GM19397 (cell line): ENCODE measurements at regions not wholly inside any gene's neighbourhood (a gene's known extent, or its start where the extent isn't known, plus 50 kb on each side); places are given as distances from the start of the nearest gene placed in this dataset.

Experiments used
- ATAC-seq: cut with Tn5 transposase; IDR thresholded peaks from one replicate; pipeline ENCODE4 v1.9.1; 2021; ENCODE audit warnings: mild to moderate bottlenecking, moderate library complexity; ENCODE audit not compliant: unreplicated experiment

DNA sequence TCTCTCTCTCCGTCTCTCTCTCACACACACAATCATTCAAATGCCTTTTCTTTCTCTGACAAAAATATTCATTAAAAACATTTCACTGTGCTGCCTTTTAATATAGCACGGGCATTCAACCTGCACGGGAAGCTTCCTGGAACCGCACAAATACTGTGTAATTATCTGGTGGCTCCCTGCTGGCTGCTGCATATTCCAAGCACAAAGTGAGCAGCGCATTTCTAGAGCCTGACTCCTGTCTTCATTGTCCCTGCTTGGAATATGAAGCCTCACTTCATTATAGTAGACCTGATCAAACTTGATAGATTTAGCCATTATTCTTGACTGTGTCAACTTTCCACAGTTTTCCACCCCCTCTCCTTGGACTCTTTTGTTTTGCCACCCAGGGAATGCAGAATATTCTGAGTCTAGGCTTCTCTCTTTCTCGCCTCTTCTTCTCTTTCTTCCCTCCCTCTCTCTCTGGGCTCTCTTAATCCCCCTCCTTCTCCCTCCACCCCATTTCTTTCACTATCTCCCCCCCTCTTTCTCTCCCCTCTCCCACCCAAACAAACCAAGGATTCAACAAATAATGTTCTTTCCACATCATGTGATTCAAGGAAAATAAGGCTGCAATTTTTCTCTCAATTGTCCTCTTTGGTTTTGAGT lies 672.1 kb upstream of the FANCL start:
- no peak for ATAC-seq

DNA sequence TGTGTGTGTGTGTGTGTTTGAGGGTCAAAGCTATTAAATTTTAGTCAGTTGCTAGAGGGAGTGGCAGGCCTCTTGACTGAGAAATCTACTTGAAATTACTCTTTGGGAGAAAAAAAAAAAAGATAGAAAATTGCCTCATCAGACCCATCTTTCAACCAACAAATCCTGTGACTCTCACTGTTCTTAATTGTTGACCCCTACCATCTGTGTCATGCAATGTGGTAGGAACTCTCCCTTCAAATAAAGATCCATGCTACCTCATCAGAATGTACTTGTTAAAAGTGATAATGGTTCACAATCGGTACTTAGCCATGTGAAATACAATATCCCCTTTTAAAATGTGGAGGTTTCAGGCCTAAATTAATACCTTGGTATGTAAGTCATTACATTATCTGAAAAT lies 670.8 kb upstream of the FANCL start:
- no peak for ATAC-seq

DNA sequence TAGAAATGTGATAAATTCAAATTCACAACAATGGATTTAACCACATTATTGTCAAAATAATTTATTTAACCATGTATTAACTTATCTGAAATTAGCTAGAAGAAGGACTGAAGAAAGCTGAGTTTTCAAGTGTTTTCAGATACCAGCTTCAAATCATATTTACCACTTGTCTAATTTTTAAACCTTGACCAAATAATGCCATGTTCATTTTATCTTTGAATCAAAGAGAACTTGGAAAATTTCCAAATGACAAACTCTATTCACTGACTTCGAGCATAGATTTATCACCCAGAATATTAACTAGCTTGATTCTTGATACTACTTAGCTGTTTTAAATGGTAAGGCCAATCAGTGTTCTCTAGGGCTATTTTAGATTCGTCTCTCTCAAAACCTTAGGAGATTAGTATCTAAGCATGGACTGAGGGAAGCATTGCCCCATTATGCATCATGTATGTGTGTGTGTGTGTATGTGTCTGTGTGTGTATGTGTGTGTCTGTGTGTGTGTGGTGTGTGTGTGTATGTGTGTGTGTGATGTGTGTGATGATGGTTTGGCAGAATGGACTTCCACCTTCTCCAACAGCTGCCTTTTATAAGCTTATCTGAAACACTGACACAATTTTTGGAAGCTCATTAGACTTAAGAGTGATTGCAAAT lies 667.5 kb upstream of the FANCL start:
- no peak for ATAC-seq

DNA sequence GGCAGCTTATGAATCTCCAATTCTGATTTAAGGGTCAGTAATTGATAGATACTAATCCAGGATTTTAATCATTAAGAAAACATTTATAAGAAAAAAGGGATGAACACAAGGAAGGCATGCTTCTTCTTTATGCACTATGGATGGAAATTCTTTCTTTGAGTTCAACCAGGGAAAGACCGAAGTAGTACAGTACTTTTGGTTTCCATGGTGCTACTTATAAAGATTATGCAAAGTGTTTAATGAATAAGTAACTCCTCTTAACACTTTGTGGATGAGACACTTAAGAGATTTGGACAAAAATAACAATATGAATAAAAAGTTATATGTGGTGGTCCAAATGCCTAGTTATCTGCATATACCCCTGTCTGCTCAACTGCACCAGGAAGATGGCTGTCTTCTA lies 666.5 kb upstream of the FANCL start:
- no peak for ATAC-seq

DNA sequence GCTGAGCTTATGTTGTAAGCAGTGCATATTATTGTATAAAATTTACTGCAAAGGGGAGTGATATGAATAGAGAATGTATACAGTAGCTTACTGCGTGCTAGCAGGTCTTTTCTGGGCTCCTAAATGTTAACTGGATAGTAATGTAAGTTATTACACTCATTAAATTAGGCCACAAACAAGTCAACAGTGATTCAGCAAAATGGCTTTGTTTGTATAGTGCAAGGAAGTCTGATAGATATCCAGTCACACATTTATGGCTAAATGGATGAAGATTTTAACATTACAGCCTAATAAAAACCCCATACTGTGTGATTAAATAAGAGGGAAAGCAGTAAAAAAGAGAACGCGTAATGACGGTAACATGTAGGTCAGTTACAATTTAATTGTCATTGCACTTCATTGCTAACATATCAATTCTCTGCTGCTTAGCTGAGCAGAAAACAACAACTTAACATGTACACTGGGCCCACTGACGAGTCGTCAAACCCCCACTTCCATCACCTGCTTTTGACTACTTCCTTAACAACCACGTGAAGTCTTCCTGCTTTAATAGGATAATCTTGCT lies 665.0 kb upstream of the FANCL start:
- no peak for ATAC-seq

DNA sequence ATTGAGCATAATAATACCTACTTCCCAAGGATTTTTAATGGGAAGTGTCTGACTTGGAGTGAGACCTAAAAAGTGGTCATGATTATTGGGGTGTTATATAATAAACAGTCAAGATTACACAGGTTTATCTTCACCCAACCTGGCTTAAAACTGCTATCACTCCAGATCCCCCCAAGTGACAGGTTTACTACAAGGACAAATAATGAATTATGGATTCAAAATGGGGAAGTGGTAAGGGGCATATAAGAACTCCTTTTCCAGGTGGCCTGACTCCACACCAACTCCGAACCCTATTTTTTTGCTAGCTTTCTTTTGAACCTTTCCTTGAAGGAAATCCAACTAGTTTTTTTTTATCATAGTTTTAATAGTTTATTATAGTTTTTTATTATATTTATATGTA lies 663.0 kb upstream of the FANCL start:
- ATAC-seq, result no peak

DNA sequence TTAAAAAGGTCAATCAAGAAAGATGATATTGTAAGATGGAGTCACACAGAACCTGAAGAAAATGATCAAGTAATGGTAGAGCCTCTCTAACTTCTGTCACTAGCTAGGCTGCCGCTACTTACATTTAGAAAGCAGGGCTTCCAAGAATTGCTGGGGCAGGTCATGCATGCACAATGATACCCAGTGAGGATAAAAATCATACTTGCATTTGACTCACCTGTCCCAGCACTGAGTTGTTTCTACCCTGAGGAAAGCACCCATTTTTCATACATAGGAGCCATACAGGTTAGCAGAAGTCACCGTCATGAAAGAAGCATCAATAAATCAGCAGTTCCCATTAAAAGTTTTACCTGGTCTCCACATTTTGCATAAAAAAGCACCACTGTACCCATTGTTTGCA lies 662.3 kb upstream of the FANCL start:
- no peak for ATAC-seq

DNA sequence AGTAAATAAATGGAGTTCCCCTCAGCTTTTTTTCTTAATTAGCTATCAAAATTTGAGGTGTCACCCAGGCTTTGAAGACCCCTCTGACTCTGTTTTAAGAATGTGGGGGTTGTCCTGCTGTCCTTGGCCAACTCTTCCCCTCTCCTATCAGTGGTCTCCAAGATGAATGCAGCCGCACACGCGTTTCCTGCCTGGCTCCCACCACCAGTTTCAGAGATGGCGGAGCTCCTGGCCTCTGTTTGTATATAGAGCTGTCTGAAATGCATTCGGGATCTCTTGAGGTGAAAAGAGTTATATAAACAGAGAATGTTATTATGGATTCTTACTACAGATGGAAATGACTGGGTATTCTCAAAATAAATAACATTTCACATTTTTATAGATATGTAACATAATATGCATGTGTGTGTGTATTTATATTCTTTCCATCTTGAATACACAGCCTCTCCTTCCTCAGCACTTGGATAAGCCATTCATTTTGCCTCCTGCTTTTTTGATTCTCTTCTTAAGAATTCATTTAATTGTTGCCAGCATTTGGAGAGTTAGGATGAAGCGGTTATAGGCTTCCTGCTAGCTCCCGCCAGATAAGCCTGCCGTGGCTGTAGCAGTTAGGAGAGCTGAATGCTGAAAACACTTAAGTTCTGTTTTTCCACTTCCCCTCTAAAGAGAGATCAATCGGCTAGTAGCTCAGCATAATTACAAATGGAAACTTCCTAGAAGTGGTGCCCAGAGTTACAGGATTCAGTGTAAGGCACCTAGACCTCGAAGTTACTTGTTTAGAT lies 659.3 kb upstream of the FANCL start:
- ATAC-seq, result no peak

DNA sequence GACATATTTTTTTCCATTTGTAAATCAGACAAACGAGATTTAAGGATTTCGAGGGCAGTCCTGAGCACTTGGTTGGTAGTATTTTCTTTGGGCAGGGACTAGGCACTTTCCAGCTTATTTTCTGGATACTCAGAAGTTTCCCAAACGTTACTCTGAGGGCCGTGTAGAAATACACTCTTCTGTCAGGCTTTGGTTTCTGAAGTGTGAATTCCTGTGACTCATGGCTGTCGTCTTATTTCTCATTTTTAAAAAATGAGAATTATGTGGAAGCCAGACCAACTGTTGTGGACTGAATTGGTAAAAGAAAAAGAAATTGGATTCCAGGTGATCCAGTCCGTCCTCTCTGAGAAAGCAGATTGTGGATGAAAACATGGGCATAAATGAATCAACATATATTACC lies 658.6 kb upstream of the FANCL start:
- ATAC-seq, result no peak

DNA sequence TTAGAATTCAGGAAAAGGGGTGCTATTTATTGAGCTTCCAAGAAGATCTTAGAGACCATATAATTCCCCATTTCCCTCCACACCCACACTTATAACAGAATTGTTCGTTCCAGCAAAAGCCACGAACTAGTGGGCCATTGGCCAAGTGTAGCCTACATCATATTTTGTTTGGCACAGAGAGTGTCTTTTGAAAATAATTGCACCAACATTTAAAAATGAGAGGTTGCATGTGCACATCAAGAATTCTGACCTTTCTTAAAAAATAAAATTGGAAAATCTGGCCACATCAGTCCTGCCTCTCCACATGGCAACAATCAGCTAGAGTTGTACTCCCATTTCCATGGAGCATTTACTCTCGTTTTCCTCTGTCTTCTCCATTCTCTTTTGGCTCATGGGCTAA lies 655.5 kb upstream of the FANCL start:
- no peak for ATAC-seq

DNA sequence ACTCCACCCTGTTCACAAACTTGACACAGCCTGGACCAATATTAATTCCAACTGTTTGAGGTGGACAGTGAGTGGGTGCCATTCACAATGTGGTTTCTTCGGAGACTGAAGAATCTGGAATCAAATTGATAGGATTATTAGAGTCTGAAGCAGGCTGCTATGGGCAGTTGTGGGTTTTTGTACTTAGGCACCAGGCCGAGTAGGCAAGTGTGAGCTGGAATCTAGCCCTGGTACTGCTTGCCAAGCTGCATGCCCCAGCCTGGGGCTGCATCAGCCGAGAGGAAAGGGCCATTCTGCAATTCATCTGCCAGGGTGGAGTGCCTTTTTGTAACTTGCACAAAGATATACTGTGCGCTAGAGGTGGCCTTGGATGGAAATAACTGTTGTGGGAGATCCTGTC lies 654.7 kb upstream of the FANCL start:
- no peak for ATAC-seq

DNA sequence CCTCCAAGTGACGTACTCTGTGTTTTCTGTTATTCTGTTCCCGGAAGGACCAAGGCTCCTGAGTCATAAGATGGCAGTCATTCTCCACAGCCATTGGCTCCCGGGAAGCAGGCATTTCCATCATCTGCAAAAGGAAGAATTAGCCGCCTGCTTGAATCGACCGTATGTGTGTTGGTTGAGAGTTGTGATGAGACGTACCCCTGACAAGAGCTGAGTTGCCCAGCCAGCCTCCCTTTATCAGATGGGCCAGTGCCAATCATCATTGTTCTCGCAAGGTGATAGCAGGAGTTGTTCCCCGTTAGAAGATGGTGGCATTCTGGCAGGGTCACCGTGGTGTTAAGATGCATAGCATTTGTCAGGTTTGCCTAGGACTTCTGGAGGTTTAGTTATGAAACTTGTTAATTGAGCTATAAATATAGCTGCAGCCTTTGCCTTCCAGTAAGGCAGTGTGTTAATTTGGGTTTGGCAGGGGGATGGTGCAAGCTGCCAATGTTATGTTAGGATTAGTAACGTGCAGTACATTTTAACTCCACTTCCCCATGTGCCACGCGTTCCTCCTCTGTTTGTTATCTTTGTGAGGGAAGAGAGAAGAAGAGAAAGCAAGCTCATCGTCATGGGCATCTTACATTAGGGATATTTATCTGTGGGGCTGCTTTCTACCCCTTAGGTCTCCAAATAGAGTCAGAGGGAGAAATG lies 652.7 kb upstream of the FANCL start:
- ATAC-seq, result no peak

DNA sequence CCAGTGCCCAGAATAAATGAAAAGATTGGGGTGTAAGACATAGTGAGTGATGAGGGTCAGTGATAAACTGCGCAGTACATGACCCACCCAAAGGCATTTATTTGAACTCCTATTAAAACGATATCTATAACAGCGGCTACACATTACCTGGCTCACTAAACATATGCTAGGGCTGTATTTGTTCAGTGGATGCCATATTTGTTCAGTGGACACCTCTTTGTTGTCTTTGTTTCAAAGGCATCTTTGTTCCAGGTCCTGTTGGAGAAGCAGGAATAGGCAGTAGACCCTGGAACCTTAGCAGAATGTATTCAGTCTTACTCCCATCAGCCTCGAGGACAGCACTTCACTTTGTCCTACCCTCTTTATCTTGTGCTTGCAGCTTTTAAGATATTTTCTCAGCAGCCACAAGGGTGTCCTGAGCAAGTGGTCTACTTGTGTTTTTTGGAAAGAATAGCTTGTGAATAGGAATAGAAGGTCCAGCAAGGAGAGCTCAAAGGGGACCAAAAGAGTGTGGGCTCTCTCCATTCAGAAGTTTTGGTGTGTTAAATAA lies 650.8 kb upstream of the FANCL start:
- ATAC-seq, result no peak

DNA sequence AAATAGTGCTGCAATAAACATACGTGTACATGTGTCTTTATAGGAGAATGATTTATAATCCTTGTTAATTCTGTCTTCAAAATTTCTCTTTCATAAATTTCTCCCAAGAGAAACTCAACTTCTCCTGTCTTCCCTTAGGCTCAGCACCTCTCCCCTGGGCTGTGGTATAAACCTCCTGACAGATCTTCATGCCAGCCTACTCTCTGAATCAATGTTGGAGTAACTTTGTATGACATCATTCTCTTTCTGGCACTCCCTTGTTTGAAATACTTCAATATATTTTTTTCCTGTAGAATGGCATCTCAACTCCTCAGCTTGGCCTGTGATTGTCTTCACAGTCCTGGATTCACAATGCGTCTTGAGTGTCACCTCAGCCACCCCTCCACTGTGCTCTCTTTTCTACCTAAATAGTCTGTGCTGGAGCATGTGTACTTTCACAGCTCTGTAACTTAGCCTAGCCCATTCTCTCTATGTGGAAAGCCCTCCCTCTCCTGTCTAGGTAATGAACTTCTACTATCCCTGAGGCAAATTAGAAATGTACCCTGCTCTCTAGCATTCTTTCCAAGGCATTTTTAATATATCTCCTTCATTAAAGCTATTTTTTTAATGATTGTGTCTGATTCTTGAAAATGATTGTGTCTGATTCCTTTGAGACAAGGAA lies 649.9 kb upstream of the FANCL start:
- no peak for ATAC-seq

DNA sequence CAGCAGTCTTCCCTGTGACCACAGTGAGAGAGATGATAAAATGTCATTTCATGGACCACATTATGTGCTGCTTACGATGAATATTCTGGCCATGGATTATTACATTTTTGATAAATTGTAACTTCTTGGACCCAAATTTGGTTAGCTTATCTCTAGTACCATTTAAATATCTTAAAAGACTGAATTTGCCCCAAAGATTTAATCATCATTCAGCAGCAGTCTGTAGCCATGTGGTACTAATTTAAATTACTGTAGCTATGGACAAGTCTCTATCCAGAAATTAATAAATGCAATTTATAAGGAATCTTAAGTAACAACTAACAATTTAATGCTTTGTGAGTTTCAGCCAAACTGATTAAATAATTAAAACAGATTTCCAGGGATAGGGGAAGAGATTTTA lies 644.9 kb upstream of the FANCL start:
- ATAC-seq, result no peak

DNA sequence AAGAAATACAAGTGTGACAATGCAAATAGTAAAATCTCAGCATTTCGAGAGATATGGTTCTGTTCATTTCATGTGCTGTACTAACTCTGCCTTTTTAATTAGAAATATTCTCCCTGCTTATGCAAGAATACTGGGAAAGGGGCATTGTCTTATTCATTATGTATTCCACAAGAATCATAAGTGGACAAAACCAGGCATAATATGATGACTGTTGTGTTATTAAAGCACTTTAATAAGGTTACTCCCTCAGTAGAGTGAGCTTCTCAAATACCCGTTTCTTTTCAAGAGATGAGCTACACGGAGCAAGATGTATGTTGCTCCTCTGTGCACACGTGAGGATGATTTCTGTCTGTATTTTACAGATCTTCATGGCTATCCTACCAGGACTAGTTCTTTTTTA lies 638.7 kb upstream of the FANCL start:
- no peak for ATAC-seq

DNA sequence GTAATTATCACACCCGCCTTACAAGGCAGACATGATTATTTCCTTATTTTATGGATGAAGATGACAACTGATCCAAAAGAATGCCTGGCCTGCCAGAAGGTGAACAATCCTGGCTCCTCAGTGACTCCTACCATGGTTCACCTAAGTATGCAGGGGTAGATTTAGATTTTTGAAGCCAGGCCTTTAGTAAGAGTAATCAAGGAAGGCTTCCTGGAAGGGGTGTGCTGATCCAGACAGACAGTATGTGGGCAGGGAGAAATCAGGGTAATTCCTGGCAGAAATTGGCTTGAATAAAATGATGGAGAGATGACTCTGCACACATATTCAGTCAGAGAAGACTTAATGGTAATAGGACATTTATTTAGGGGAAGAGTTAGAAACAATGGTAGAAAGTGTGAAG lies 637.7 kb upstream of the FANCL start:
- no peak for ATAC-seq

DNA sequence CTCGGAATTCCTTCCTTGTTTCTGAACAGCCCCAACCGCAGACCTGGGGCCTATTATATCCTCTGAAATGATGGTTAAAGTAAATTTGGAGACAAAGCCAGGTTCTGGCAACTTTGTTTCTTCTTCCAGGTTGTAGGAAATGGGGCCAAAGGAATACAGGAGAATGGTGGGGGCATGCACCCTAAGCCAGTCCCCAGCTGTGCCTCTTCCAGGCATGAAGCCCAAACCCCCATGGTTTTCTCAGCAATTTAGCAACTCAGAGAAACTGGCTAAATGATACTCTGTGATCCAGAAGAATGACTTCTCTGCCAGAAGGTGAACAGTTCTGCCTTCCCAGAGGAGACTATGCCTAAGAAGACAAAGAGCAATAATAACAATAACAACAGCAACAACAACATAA lies 635.0 kb upstream of the FANCL start:
- ATAC-seq, result no peak

DNA sequence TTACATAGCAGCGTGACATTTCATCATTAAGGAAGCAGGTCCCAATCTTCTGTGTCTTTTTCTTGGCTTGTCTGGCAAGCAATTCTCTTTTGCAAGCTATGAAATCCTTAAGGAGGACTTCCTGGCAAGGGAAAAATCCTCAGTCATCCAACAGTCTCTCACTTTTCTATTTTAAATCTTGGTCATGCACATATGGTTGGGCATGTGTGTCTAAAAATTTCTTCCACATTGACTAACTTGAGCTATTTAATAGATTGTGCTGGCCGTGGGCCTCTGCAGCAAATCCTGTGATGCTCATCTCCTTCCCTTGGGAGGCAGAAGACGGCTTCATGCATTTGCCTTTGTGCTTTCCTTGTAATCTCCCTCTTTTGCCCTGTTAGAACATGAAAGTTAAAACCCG lies 634.3 kb upstream of the FANCL start:
- ATAC-seq, result no peak

DNA sequence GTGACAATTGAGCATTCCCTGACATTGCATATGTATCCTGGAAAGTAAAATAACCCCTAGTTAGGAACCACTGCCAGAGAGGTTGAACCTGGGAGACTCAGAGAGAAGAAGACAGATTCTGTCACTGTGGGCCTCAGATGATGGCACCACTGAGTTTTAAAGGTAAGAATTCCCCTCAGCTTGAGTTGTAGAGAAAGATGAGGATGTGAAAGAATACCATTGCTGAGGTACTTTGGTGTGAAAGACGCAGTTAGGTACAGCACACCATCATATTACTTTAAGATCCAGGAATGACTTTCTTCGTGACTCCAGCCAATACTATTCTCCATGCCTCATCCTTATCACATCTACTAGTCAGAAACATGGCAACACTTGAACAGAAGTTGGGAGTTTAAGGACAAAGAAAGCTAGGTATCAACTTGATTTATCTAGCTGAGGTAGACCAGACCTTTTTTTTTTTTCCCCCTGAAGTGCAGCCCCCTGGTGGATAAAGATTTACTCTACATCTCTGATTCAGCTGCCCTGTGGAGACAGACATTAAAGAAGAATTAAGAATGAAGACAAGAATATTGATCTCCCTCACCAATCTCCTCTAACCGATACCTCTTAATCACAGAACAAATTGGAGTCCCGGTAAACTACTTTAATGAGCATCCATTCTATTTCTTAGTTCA lies 630.5 kb upstream of the FANCL start:
- no peak for ATAC-seq
